ENCODE measurements at regions not wholly inside any gene's neighbourhood (a gene's known extent, or its start where the extent isn't known, plus 50 kb on each side); places are given as distances from the start of the nearest gene placed in this dataset.

GRCh38 chr7:114345494-114345893 lies 69.1 kb upstream of the FOXP2 start:
- Histone ChIP-seq H3K36me3 (no peaks in the 10 kb centered on the region), H3K4me3 (no peak overlapping the region), H3K27ac (no peak overlapping the region), H3K9me3 (no peaks in the 10 kb centered on the region), H3K27me3 (no peaks in the 10 kb centered on the region), H3K4me1 (no peaks in the 10 kb centered on the region)
- intact Hi-C loops (cut with DNase I), result no loop called here
- 65 to 71% methylated on average over 2 of the region's 2 CpGs for WGBS, 2 donors
- no peak for DNase-seq
- ATAC-seq, result no peak
- TF ChIP-seq CTCF (IDR thresholded peaks at IDR 0.05), result no peak

DNA sequence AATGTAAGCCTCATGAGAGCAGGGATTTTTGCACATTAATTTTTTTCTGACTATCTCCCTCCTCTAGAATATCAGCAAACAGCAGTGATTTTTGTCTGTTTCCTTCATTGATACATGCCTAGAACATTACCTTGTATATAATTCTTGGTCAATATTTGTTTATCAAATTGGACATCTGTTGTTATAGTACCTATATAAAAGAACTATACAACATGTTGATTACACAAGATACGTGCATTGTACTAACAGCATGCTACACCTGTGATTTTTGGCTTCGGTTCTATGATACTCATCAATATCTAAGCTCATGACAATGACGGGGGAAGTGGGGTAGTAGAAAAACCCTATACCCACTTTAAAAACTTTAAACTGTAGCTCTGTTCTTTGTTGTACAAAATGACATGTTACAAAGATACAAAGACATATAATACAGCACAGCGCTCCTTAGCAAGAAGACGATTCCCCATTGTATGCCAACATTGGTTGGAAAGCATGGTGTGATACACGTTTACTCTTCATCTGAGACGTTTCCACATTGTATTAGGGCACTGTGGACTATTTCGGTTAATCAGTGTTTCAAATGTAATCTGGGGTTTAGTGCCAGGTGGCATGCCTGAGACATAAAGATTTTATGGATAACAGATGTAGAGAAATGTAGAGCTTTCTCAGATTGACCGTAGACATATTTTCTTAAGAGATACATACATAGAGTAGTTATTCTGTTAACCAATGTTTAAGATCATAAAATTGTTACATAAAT lies 70.5 kb upstream of the FOXP2 start:
- no peak overlapping the region for H3K27ac ChIP-seq
- no peak for TF ChIP-seq CTCF (IDR thresholded peaks at IDR 0.05)
- 90% methylated on average over 9 of the region's 9 CpGs for WGBS, 2 donors
- H3K4me3 ChIP-seq, result no peak overlapping the region
- DNase-seq, result no peak
- no peaks in the 10 kb centered on the region for H3K36me3 ChIP-seq
- H3K9me3 ChIP-seq, result no peaks in the 10 kb centered on the region
- no peaks in the 10 kb centered on the region for H3K27me3 ChIP-seq
- intact Hi-C loops (cut with DNase I), result no loop called here
- no peaks in the 10 kb centered on the region for H3K4me1 ChIP-seq
- ATAC-seq, result no peak

DNA sequence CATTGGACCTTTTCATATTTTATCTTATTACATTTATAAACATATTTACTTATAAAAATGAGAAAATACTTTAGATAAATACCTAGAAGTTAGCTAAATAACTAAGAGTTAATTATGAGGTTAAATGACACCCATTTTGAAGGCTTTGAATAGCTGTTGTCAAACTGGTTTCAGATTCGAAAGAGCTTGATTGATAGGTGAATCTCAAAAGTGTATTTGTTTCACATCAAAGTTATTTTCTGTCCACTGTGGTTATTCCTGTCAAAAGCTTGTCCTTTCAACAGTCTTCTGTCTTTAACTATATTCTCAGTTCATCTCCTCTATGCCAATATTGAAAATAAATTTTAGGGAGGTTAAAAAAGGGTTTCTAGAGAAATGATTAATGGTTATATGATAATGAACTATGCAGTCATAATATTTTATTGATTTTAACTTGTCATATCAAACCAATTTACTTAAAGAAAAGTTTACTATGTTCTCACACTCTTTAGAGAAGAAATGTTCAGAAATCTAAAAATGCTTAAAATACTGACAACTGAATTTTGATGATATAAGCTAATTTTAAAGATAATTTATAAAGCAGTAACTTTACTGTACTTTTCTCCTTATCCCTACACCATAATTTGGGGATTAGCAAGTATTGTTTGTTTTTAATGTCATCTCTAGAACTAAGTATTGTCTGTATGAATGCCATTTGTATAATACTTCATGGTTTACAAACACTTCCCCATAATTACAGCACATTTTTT lies 72.0 kb upstream of the FOXP2 start:
- H3K4me3 ChIP-seq, result no peak overlapping the region
- no peaks in the 10 kb centered on the region for H3K9me3 ChIP-seq
- H3K27ac ChIP-seq, result no peak overlapping the region
- TF ChIP-seq CTCF (IDR thresholded peaks at IDR 0.05), result no peak
- H3K4me1 ChIP-seq, result no peaks in the 10 kb centered on the region
- DNase-seq (no peak), ATAC-seq (no peak)
- no peaks in the 10 kb centered on the region for H3K27me3 ChIP-seq
- intact Hi-C loops (cut with DNase I), result no loop called here
- 67 to 72% methylated on average over 1 of the region's 1 CpG for WGBS, 2 donors
- H3K36me3 ChIP-seq, result no peaks in the 10 kb centered on the region

- DNase-seq (no peak), ATAC-seq (no peak)
- no peaks in the 10 kb centered on the region for H3K27me3 ChIP-seq
- H3K4me3 ChIP-seq, result no peak overlapping the region
- 74 to 76% methylated on average over 3 of the region's 3 CpGs for WGBS, 2 donors
- intact Hi-C loops (cut with DNase I), result no loop called here
- H3K27ac ChIP-seq, result no peak overlapping the region
- H3K4me1 ChIP-seq, result no peaks in the 10 kb centered on the region
- no peaks in the 10 kb centered on the region for H3K9me3 ChIP-seq
- no peaks in the 10 kb centered on the region for H3K36me3 ChIP-seq
- no peak for TF ChIP-seq CTCF (IDR thresholded peaks at IDR 0.05)
These were observed 73.0 kb upstream of the FOXP2 start for GRCh38 chr7:114341648-114342047.

Measured in heart right ventricle (tissue), 16 donors.